Keratinocyte (primary cell): ENCODE measurements at regions not wholly inside any gene's neighbourhood (a gene's known extent, or its start where the extent isn't known, plus 50 kb on each side); places are given as distances from the start of the nearest gene placed in this dataset.

Experiments
- DNase-seq: peaks from one replicate; pipeline ENCODE4 v3.0.0-alpha.2; 2011; ENCODE audit warnings: low read depth, missing footprints, low spot score
- FAIRE-seq: peaks from 2 replicates; lab custom pipeline; 2011; peaks lifted over from hg19 to GRCh38; lab: Jason Lieb, UNC
- H2AFZ ChIP-seq: 2 replicates; pipeline ENCODE4 v1.6.0; 2012; ENCODE audit warnings: low read length, control low read depth, inconsistent platforms; ENCODE audit not compliant: control insufficient read depth
- H3K27ac ChIP-seq: 2 replicates; pipeline ENCODE4 v1.5.1; 2011; ENCODE audit warnings: low read length; ENCODE audit not compliant: control insufficient read depth, insufficient read depth
- H3K27me3 ChIP-seq: 3 replicates; pipeline ENCODE4 v1.6.0; 2011; ENCODE audit warnings: low read length; ENCODE audit not compliant: control insufficient read depth, insufficient read depth; ENCODE audit errors: extremely low read depth
- H3K36me3 ChIP-seq, 2 experiments: 2 replicates in 1 of 2; 3 replicates in 1 of 2; pipeline ENCODE4 v1.5.1; 2011; ENCODE audit warnings: low read length in 2 of 2, mild to moderate bottlenecking in 1 of 2; ENCODE audit not compliant: control insufficient read depth in 2 of 2, insufficient read depth in 2 of 2; ENCODE audit errors: extremely low read depth in 1 of 2
- H3K4me1 ChIP-seq: 3 replicates; pipeline ENCODE4 v1.5.1; 2011; ENCODE audit warnings: low read length; ENCODE audit not compliant: control insufficient read depth, insufficient read depth; ENCODE audit errors: extremely low read depth
- H3K4me2 ChIP-seq: 3 replicates; pipeline ENCODE4 v1.6.0; 2011; ENCODE audit warnings: low read depth, low read length; ENCODE audit not compliant: control insufficient read depth, insufficient read depth; ENCODE audit errors: extremely low read depth
- H3K4me3 ChIP-seq, 3 experiments: fragments of 200-600 bp in 1 of 3; sonication (generic) in 1 of 3; 2 replicates in 2 of 3; 3 replicates in 1 of 3; pipeline ENCODE4 v1.5.1; 2011 to 2016; ENCODE audit warnings: low read length in 3 of 3, mild to moderate bottlenecking in 3 of 3, control low read depth in 2 of 3, inconsistent platforms in 1 of 3, low read depth in 1 of 3, mixed read lengths in 1 of 3, mixed run types in 1 of 3, moderate library complexity in 1 of 3; ENCODE audit not compliant: control insufficient read depth in 2 of 3, insufficient read depth in 2 of 3; ENCODE audit errors: extremely low read depth in 1 of 3
- H3K79me2 ChIP-seq: 2 replicates; pipeline ENCODE4 v1.6.0; 2012; ENCODE audit warnings: low read length; ENCODE audit not compliant: control insufficient read depth, insufficient read depth
- H3K9ac ChIP-seq: 3 replicates; pipeline ENCODE4 v1.6.0; 2011; ENCODE audit warnings: low read length; ENCODE audit not compliant: control insufficient read depth, insufficient read depth; ENCODE audit errors: extremely low read depth
- H3K9me1 ChIP-seq: 3 replicates; pipeline ENCODE4 v1.6.0; 2011; ENCODE audit warnings: low read length; ENCODE audit not compliant: control insufficient read depth, insufficient read depth; ENCODE audit errors: extremely low read depth
- H3K9me3 ChIP-seq: 2 replicates; pipeline ENCODE4 v1.5.1; 2012; ENCODE audit warnings: low read depth, low read length; ENCODE audit not compliant: control insufficient read depth
- H4K20me1 ChIP-seq: 3 replicates; pipeline ENCODE4 v1.6.0; 2011; ENCODE audit warnings: low read length; ENCODE audit not compliant: control insufficient read depth, insufficient read depth; ENCODE audit errors: extremely low read depth
- CTCF ChIP-seq, 3 experiments: IDR thresholded peaks in 1 of 3; conservative IDR thresholded peaks in 1 of 3; optimal IDR thresholded peaks in 1 of 3; 2 replicates in 2 of 3; 3 replicates in 1 of 3; pipeline versions ENCODE3 to v1.5.1; 2011; ENCODE audit warnings: low read length in 3 of 3, mild to moderate bottlenecking in 3 of 3, moderate library complexity in 2 of 3, control low read depth in 1 of 3, inconsistent platforms in 1 of 3; ENCODE audit not compliant: insufficient read depth in 2 of 3; ENCODE audit errors: extremely low read depth in 1 of 3
- EZH2 ChIP-seq: IDR thresholded peaks from one replicate; pipeline ENCODE4 v1.6.1; 2012; ENCODE audit warnings: inconsistent platforms, mild to moderate bottlenecking, low read length, moderate library complexity
- dilution Hi-C: fragments of 300-500 bp; cut with MboI; formaldehyde crosslinking; loops from one replicate; pipeline ENCODE4 v1.7.0; 2020; ENCODE audit warnings: low sequenced_read_pairs; ENCODE audit not compliant: extremely low pct_ligation_motif_present

- no peak for DNase-seq
These were observed 182.6 kb downstream of the BCL11A start for GRCh38 chr2:60370814-60371213.

GRCh38 chr2:60368456-60368855 lies 185.0 kb downstream of the BCL11A start:
- no peak overlapping the region for H3K4me3 ChIP-seq
- H3K9ac ChIP-seq, result no peak overlapping the region
- H3K9me3 ChIP-seq, result no peaks in the 10 kb centered on the region
- H3K27me3 ChIP-seq, result no peaks in the 10 kb centered on the region
- H2AFZ ChIP-seq, result no peak overlapping the region
- H3K9me1 ChIP-seq, result no peaks in the 10 kb centered on the region
- TF ChIP-seq CTCF (optimal IDR thresholded peaks at IDR 0.05 in 1 of 3, IDR thresholded peaks at IDR 0.05 in 1 of 3, conservative IDR thresholded peaks at IDR 0.05 in 1 of 3; ENCODE audit: extremely low read depth in 1 of 3, insufficient read depth in 2 of 3, low read length in 3 of 3), result no peak
- no peak for TF ChIP-seq EZH2
- no peaks in the 10 kb centered on the region for H3K36me3 ChIP-seq
- no peak overlapping the region for H3K27ac ChIP-seq
- no peak overlapping the region for H3K4me2 ChIP-seq
- DNase-seq (no peak), FAIRE-seq (no peak)
- H4K20me1 ChIP-seq, result no peaks in the 10 kb centered on the region
- H3K4me1 ChIP-seq, result peaks cover 12% of the 10 kb centered on the region
- dilution Hi-C loops, result no loop called here
- H3K79me2 ChIP-seq, result no peaks in the 10 kb centered on the region

More at GRCh38 chr2:60370814-60371213, 182.6 kb downstream of the BCL11A start:
- no peaks in the 10 kb centered on the region for H3K27me3 ChIP-seq
- no peaks in the 10 kb centered on the region for H3K79me2 ChIP-seq
- no peaks in the 10 kb centered on the region for H3K9me3 ChIP-seq
- TF ChIP-seq EZH2 (no peak), CTCF (optimal IDR thresholded peaks at IDR 0.05 in 1 of 3, IDR thresholded peaks at IDR 0.05 in 1 of 3, conservative IDR thresholded peaks at IDR 0.05 in 1 of 3; ENCODE audit: extremely low read depth in 1 of 3, insufficient read depth in 2 of 3, low read length in 3 of 3) (no peak)
- peaks cover 12% of the 10 kb centered on the region for H3K4me1 ChIP-seq
- dilution Hi-C loops, result no loop called here
- no peaks in the 10 kb centered on the region for H4K20me1 ChIP-seq
- peak; percentile 29 for FAIRE-seq
- no peak overlapping the region for H3K9ac ChIP-seq
- no peak overlapping the region for H2AFZ ChIP-seq
- no peaks in the 10 kb centered on the region for H3K36me3 ChIP-seq
- H3K9me1 ChIP-seq, result no peaks in the 10 kb centered on the region
- H3K27ac ChIP-seq, result no peak overlapping the region
- peak overlapping the region; percentile 59 for H3K4me2 ChIP-seq
- H3K4me3 ChIP-seq, result no peak overlapping the region
